GM18868 (cell line): ENCODE measurements at regions not wholly inside any gene's neighbourhood (a gene's known extent, or its start where the extent isn't known, plus 50 kb on each side); places are given as distances from the start of the nearest gene placed in this dataset.
"Not testable (repeated sequence)": the region's sequence is repeated elsewhere in the genome, so short reads cannot be mapped to it uniquely, and the experiment has no call there.

Experiments
- ATAC-seq: cut with Tn5 transposase; IDR thresholded peaks from one replicate; pipeline ENCODE4 v1.9.1; 2021; ENCODE audit warnings: mild to moderate bottlenecking, moderate library complexity; ENCODE audit not compliant: unreplicated experiment

GRCh38 chr2:7867867-7868266 lies 814.0 kb upstream of the ID2 start:
- ATAC-seq: no peak

GRCh38 chr2:7868836-7869235 lies 813.0 kb upstream of the ID2 start:
- ATAC-seq: no peak

GRCh38 chr2:7876445-7876844 lies 805.4 kb upstream of the ID2 start:
- not testable (repeated sequence) for ATAC-seq

- ATAC-seq: not testable (repeated sequence)
These were observed 803.6 kb upstream of the ID2 start for GRCh38 chr2:7878266-7878665.

GRCh38 chr2:7878786-7879482 lies 802.9 kb upstream of the ID2 start:
- ATAC-seq: no peak

- no peak for ATAC-seq
These were observed 802.4 kb upstream of the ID2 start for GRCh38 chr2:7879483-7879835.

GRCh38 chr2:7880126-7880525 lies 801.7 kb upstream of the ID2 start:
- no peak for ATAC-seq

GRCh38 chr2:7880566-7880965 lies 801.3 kb upstream of the ID2 start:
- ATAC-seq: no peak

- ATAC-seq: no peak
These were observed 800.8 kb upstream of the ID2 start for GRCh38 chr2:7881063-7881462.

- ATAC-seq: no peak
These were observed 800.4 kb upstream of the ID2 start for GRCh38 chr2:7881466-7881865.

- no peak for ATAC-seq
These were observed 799.6 kb upstream of the ID2 start for GRCh38 chr2:7882296-7882695.

GRCh38 chr2:7884338-7884737 lies 797.5 kb upstream of the ID2 start:
- ATAC-seq: no peak

GRCh38 chr2:7886666-7887065 lies 795.2 kb upstream of the ID2 start:
- no peak for ATAC-seq

GRCh38 chr2:7887441-7887840 lies 794.4 kb upstream of the ID2 start:
- no peak for ATAC-seq

GRCh38 chr2:7888876-7889275 lies 793.0 kb upstream of the ID2 start:
- no peak for ATAC-seq

- ATAC-seq: no peak
These were observed 790.5 kb upstream of the ID2 start for GRCh38 chr2:7891312-7891711.

GRCh38 chr2:7895289-7895688 lies 786.6 kb upstream of the ID2 start:
- no peak for ATAC-seq

- ATAC-seq: no peak
These were observed 784.8 kb upstream of the ID2 start for GRCh38 chr2:7896940-7897487.

- ATAC-seq: no peak
These were observed 782.6 kb upstream of the ID2 start for GRCh38 chr2:7899241-7899640.

- no peak for ATAC-seq
These were observed 781.9 kb upstream of the ID2 start for GRCh38 chr2:7899923-7900322.

- ATAC-seq: no peak
These were observed 781.3 kb upstream of the ID2 start for GRCh38 chr2:7900593-7900992.

- ATAC-seq: no peak
These were observed 779.5 kb upstream of the ID2 start for GRCh38 chr2:7902251-7902765.

GRCh38 chr2:7904319-7904718 lies 777.5 kb upstream of the ID2 start:
- ATAC-seq: no peak
